Choroid plexus epithelial cell (primary cell): ENCODE measurements at regions not wholly inside any gene's neighbourhood (a gene's known extent, or its start where the extent isn't known, plus 50 kb on each side); places are given as distances from the start of the nearest gene placed in this dataset.

ENCODE experiments used
- DNase-seq: peaks from one replicate; pipeline ENCODE4 v3.0.0-alpha.2; 2010; ENCODE audit warnings: low read depth
- H3K4me3 ChIP-seq: 2 replicates; pipeline ENCODE4 v1.5.1; 2011; ENCODE audit warnings: low read depth, mild to moderate bottlenecking, control low read depth, low read length, moderate library complexity
- TF ChIP-seq, protein P1 (sequence below): conservative IDR thresholded peaks from 2 replicates; pipeline ENCODE4 v1.5.1; 2011; ENCODE audit warnings: low read depth, mild to moderate bottlenecking, control low read depth, inconsistent platforms, low read length, moderate library complexity

DNA sequence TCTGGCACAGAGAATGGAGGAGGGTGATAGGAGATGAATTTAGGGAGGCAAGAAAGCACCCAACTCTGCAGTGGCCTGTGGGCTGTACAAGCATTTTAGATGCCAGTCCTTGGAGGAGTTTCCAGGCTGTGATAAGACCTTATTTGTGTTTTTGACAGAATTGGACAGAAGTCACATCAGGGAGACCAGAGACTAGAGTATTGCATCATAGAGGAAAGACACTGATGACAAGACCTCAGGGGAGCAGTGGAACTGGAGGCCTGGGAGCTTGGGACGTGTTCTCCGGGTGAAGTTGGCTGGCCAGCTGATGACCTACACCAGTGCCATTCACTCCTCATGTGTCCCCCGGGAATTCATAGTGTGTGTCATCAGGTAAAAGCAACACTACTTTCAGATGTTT, 284.0 kb upstream of the ZFP42 start:
- DNase-seq, result no peak
- H3K4me3 ChIP-seq, result no peak overlapping the region
- TF ChIP-seq, protein P1, sequence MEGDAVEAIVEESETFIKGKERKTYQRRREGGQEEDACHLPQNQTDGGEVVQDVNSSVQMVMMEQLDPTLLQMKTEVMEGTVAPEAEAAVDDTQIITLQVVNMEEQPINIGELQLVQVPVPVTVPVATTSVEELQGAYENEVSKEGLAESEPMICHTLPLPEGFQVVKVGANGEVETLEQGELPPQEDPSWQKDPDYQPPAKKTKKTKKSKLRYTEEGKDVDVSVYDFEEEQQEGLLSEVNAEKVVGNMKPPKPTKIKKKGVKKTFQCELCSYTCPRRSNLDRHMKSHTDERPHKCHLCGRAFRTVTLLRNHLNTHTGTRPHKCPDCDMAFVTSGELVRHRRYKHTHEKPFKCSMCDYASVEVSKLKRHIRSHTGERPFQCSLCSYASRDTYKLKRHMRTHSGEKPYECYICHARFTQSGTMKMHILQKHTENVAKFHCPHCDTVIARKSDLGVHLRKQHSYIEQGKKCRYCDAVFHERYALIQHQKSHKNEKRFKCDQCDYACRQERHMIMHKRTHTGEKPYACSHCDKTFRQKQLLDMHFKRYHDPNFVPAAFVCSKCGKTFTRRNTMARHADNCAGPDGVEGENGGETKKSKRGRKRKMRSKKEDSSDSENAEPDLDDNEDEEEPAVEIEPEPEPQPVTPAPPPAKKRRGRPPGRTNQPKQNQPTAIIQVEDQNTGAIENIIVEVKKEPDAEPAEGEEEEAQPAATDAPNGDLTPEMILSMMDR, result no peak

DNA sequence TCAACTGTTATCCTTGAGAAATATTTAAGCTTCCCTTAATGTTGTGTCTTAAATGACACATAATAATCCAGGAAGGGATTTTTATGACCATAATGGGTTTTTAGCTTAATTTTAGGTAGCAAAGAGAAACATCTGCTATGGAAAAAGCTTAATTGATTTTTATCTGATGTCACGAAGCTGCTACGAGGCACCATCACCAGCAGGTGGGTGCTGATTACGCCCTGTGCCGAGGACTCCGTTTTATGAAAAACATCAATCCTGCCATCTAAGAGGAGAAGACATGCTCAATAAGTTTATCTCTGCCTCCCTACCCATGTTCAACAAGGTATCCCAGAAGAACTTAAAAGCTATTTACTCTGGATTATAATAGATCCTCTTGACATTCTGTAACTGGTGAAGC, 280.6 kb upstream of the ZFP42 start:
- TF ChIP-seq, protein P1, result no peak
- no peak for DNase-seq
- H3K4me3 ChIP-seq, result no peak overlapping the region

DNA sequence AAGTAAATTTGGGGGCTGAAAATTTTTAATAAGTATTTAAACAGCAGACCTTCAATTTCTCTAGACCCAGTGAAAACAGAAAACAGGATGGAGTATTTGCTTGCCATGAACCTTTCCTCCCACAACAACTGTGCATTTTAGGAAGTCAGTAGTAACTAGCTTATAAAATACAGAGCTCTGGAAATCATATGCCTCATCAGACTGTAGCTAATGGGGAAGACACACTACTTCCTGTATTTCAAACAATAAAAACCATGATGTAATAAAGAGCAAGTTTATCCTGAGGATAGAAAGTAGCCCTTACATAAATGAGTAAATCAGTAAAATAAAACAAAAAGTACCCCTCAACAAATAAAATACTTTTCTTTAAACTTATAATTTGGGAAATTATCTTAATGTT, 280.1 kb upstream of the ZFP42 start:
- no peak for DNase-seq
- no peak overlapping the region for H3K4me3 ChIP-seq
- TF ChIP-seq, protein P1, result no peak

DNA sequence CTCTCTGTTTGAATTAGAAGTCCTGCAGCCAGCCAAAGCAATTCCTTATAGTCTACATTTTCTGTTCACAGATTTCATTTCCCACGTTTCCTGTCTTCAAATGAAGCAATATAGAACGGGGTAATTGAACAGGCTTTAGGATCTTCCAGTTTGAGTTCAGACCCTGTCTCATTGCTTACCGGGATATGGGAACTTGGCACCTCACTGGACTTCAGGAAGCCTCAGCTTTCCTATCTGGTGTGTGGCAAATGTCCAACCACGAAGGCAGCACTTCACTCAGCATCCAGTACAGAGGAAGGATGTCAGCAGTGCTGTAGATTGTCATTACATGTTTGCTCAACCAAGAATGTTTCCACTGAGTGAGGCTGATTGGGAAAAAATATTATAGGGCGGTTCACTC, 271.1 kb upstream of the ZFP42 start:
- no peak overlapping the region for H3K4me3 ChIP-seq
- DNase-seq, result no peak
- TF ChIP-seq, protein P1, result no peak

DNA sequence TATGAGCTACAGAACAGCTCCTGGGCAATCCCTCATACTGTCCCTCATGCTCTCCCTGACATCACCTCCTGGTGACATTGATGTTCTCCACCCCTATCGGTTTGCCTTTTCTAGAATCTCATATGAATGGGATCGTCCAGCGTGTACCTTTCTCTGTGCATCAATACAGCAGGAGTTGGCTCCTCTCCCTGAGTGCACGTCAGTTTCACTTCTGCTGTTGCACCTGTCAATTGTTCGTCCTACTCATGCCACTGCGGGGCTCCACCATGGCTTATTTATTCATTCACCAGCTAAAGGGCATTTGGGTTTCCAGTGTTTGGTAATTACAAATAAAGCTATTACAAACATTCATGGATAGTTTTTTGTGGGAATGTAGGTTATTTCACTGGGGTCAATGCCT, 269.1 kb upstream of the ZFP42 start:
- TF ChIP-seq, protein P1, result no peak
- H3K4me3 ChIP-seq, result no peak overlapping the region
- no peak for DNase-seq

DNA sequence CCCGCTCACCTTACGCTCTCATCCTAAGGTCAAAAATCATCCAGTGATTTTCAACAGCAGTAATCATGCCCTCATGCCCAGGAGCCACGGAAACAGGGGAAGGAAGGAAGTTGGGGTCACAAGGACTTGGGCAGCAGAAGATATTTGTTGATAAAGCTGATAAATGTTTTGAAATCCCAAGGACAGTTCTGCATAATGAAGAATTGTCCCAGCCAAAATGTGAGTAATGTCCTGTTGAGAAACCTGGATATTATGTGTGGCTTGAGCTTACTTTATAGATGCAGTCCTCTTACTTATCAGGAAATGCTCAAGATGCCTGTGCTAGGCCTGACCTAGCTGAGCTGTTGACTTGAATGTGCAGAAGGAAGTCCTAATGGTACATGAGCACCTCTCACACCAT, 263.0 kb upstream of the ZFP42 start:
- no peak for DNase-seq
- TF ChIP-seq, protein P1, result no peak
- H3K4me3 ChIP-seq, result no peak overlapping the region

DNA sequence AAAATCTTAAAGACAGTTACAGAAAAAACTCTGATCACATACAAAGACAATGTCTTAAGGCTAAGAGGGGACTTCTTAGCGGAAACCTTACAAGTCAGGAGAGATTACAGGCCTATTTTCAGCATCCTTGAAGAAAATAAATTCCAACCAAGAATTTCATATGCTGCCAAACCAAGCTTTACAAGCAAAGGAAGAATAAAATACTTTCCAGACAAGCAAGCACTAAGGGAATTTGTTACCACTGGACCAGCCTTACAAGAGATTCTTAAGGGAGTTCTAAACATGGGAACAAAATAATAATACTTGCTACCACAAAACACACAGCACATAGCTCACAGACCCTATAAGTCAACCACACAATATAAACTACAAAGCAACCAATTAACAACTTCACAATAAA, 255.8 kb upstream of the ZFP42 start:
- TF ChIP-seq, protein P1, result no peak
- DNase-seq, result no peak
- no peak overlapping the region for H3K4me3 ChIP-seq
